MCF 10A (cell line): ENCODE measurements at regions not wholly inside any gene's neighbourhood (a gene's known extent, or its start where the extent isn't known, plus 50 kb on each side); places are given as distances from the start of the nearest gene placed in this dataset.

ENCODE experiments used
- BruUV-seq: library from RNA; stranded (reverse); fragments of 400-500 nt; replicated peaks from 2 replicates; lab custom pipeline; 2021; lab: Mats Ljungman, UMichigan
- CTCF ChIA-PET: fragments of 300-600 bp; sonication (Branson Sonifier 250); formaldehyde crosslinking; extraction: SDS; loops from one replicate; lab custom pipeline; 2021; ENCODE audit warnings: antibody characterized with exemption, inconsistent platforms; lab: Yijun Ruan, JAX
- POLR2A ChIA-PET: fragments of 300-600, 350-650 bp; sonication (Branson Sonifier 250); formaldehyde crosslinking; extraction: SDS; loops from one replicate; lab custom pipeline; 2020; ENCODE audit warnings: antibody characterized with exemption, inconsistent platforms; lab: Yijun Ruan, JAX
- DNase-seq: peaks from one replicate; pipeline ENCODE4 v3.0.0-alpha.2; 2018; ENCODE audit not compliant: unreplicated experiment
- H3K27ac Mint-ChIP-seq: one replicate; pipeline ENCODE4 v1.8.0; 2022; ENCODE audit warnings: mild to moderate bottlenecking, low read depth, mixed read lengths; ENCODE audit not compliant: unreplicated experiment
- H3K27me3 Mint-ChIP-seq: one replicate; pipeline ENCODE4 v1.8.0; 2022; ENCODE audit warnings: mixed read lengths; ENCODE audit not compliant: insufficient read depth, unreplicated experiment
- H3K36me3 Mint-ChIP-seq: one replicate; pipeline ENCODE4 v1.8.0; 2022; ENCODE audit warnings: mild to moderate bottlenecking, moderate library complexity, mixed read lengths; ENCODE audit not compliant: insufficient read depth, unreplicated experiment
- H3K4me1 Mint-ChIP-seq: one replicate; pipeline ENCODE4 v1.8.0; 2022; ENCODE audit warnings: mixed read lengths; ENCODE audit not compliant: insufficient read depth, unreplicated experiment
- H3K4me3 Mint-ChIP-seq: one replicate; pipeline ENCODE4 v1.8.0; 2022; ENCODE audit warnings: mild to moderate bottlenecking, moderate library complexity, mixed read lengths; ENCODE audit not compliant: unreplicated experiment
- H3K9me3 Mint-ChIP-seq: one replicate; pipeline ENCODE4 v1.8.0; 2022; ENCODE audit warnings: mixed read lengths; ENCODE audit not compliant: unreplicated experiment
- CTCF ChIP-seq: fragments of 200-600 bp; IDR thresholded peaks from one replicate; pipeline ENCODE4 v1.8.0; 2022; ENCODE audit warnings: antibody characterized with exemption, mild to moderate bottlenecking; ENCODE audit not compliant: unreplicated experiment
- intact Hi-C: fragments of 100-400 bp; cut with micrococcal nuclease; formaldehyde crosslinking; loops from 2 replicates; pipeline ENCODE4 v1.14.1; 2022

DNA sequence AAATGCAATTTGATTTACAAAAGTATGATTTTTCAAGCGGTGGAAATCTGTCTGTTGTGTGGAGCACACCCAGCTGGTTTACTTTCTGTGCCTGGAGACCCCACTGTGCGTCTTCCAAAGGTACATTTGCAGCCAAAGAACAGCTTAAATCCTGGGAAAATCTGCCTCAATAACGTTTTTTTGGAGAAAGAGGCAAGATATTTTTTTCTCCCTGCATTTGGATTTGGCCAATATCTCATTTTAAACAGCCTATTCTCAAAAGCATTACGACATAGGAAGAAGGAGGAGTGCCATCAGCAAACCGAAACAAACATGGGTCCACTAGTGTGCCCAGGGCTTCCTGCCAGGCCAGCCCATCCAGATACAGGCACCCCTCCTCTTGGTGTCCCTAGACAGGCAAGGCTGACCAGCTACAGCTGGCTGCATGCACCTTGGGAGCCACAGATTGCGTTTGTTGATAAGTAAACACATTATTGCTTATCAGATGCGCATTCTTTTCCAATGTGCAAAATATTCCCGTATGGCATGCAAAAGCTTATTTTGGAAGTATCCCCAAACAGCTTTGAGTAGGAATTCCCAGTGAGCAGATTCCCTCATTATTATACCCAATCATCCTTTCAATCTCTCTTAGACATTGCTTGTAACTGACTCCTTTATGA lies 184.5 kb upstream of the MARCKS start:
- Mint-ChIP-seq H3K4me1 (no peaks in the 10 kb centered on the region), H3K27ac (no peak overlapping the region)

GRCh38 chr6:113674075-113674474 lies 183.1 kb upstream of the MARCKS start:
- Mint-ChIP-seq H3K4me3 (no peak overlapping the region), H3K36me3 (peaks cover 4% of the 10 kb centered on the region), H3K27ac (no peak overlapping the region), H3K4me1 (no peaks in the 10 kb centered on the region), H3K27me3 (no peaks in the 10 kb centered on the region), H3K9me3 (no peaks in the 10 kb centered on the region)
- intact Hi-C loops, result no loop called here
- ChIA-PET POLR2A (interaction anchor here (0.6 kb wide), 1 partner anchor 52 kb away, joined by 3 read pairs; no protein-coding TSS in a partner anchor), CTCF (interaction anchor here (0.6 kb wide), 3 partner anchors 220 to 940 kb away, joined by 3 to 4 read pairs (median 3); no protein-coding TSS in a partner anchor)
- DNase-seq, result no peak
- no TSS peak for BruUV-seq
- no peak for TF ChIP-seq CTCF

More for the DNA sequence above, 184.5 kb upstream of the MARCKS start:
- ChIA-PET POLR2A (interaction anchor here (0.6 to 0.9 kb wide), 2 partner anchors 183 to 1263 kb away, joined by 3 to 4 read pairs; no protein-coding TSS in a partner anchor), CTCF (no interaction called here)
- intact Hi-C loops, result no loop called here
- Mint-ChIP-seq H3K36me3 (no peaks in the 10 kb centered on the region), H3K9me3 (no peaks in the 10 kb centered on the region), H3K4me3 (no peak overlapping the region), H3K27me3 (no peaks in the 10 kb centered on the region)
- BruUV-seq, result no TSS peak
- TF ChIP-seq CTCF, result no peak
- no peak for DNase-seq

- Mint-ChIP-seq H3K4me3 (no peak overlapping the region), H3K9me3 (no peaks in the 10 kb centered on the region), H3K27me3 (no peaks in the 10 kb centered on the region), H3K36me3 (peaks cover 6% of the 10 kb centered on the region), H3K27ac (no peak overlapping the region), H3K4me1 (no peaks in the 10 kb centered on the region)
- ChIA-PET POLR2A (no interaction called here), CTCF (interaction anchor here (0.7 kb wide), 1 partner anchor 888 kb away, joined by 6 read pairs; no protein-coding TSS in a partner anchor)
- BruUV-seq, result no TSS peak
- DNase-seq, result no peak
- intact Hi-C loops, result no loop called here
- no peak for TF ChIP-seq CTCF
These were observed 181.1 kb upstream of the MARCKS start for GRCh38 chr6:113676057-113676456.

GRCh38 chr6:113676968-113677367 lies 180.2 kb upstream of the MARCKS start:
- DNase-seq, result no peak
- H3K27ac Mint-ChIP-seq, result no peak overlapping the region
- no peaks in the 10 kb centered on the region for H3K4me1 Mint-ChIP-seq
- no TSS peak for BruUV-seq
- POLR2A ChIA-PET, result no interaction called here
- peaks cover 6% of the 10 kb centered on the region for H3K36me3 Mint-ChIP-seq
- intact Hi-C loops, result no loop called here
- CTCF ChIA-PET, result interaction anchor here (0.6 to 1.5 kb wide), 3 partner anchors 11 to 182 kb away, joined by 3 to 5 read pairs (median 3); no protein-coding TSS in a partner anchor
- H3K9me3 Mint-ChIP-seq, result no peaks in the 10 kb centered on the region
- no peak overlapping the region for H3K4me3 Mint-ChIP-seq
- H3K27me3 Mint-ChIP-seq, result no peaks in the 10 kb centered on the region
- no peak for TF ChIP-seq CTCF
